HCT116 (cell line): ENCODE measurements at regions not wholly inside any gene's neighbourhood (a gene's known extent, or its start where the extent isn't known, plus 50 kb on each side); places are given as distances from the start of the nearest gene placed in this dataset.

Experiments used
- CEBPB ChIP-seq: IDR thresholded peaks from 2 replicates; pipeline ENCODE4 v1.6.1; 2012; ENCODE audit warnings: low read depth
- CTCF ChIP-seq, 3 experiments: fragments of 200-600 bp in 1 of 3; sonication (generic) in 1 of 3; IDR thresholded peaks in 2 of 3; conservative IDR thresholded peaks in 1 of 3; 2 replicates each; pipeline ENCODE4 v1.5.1; 2012 to 2017; ENCODE audit warnings: low read depth in 2 of 3, low read length in 2 of 3, antibody characterized with exemption in 1 of 3, borderline replicate concordance in 1 of 3, control low read depth in 1 of 3, mild to moderate bottlenecking in 1 of 3, mixed read lengths in 1 of 3, mixed run types in 1 of 3, moderate library complexity in 1 of 3; ENCODE audit not compliant: insufficient read depth in 1 of 3
- ELF1 ChIP-seq: IDR thresholded peaks from 2 replicates; pipeline ENCODE4 v1.6.1; 2012; ENCODE audit warnings: low read depth, borderline replicate concordance
- EZH2 ChIP-seq: fragments of 200-600 bp; sonication (generic); IDR thresholded peaks from 2 replicates; pipeline ENCODE4 v1.6.1; 2017; ENCODE audit warnings: antibody characterized with exemption, mixed run types
- EZH2phosphoT487 ChIP-seq: fragments of 200-600 bp; IDR thresholded peaks from 2 replicates; pipeline ENCODE4 v1.6.1; 2018; ENCODE audit warnings: antibody characterized with exemption, borderline replicate concordance
- JUND ChIP-seq: IDR thresholded peaks from 2 replicates; pipeline ENCODE4 v1.6.1; 2012
- MAX ChIP-seq: IDR thresholded peaks from 2 replicates; pipeline ENCODE4 v1.6.1; 2012
- POLR2A ChIP-seq: IDR thresholded peaks from 2 replicates; pipeline ENCODE4 v1.7.0; 2011; ENCODE audit warnings: borderline replicate concordance; ENCODE audit not compliant: insufficient read depth, insufficient read length; ENCODE audit errors: extremely low read depth
- POLR2AphosphoS5 ChIP-seq: IDR thresholded peaks from 2 replicates; pipeline ENCODE4 v1.6.1; 2011; ENCODE audit warnings: mild to moderate bottlenecking, low read depth, low read length, moderate library complexity
- RAD21 ChIP-seq: IDR thresholded peaks from 2 replicates; pipeline ENCODE4 v1.6.1; 2012; ENCODE audit warnings: low read depth, mild to moderate bottlenecking
- REST ChIP-seq: IDR thresholded peaks from 2 replicates; pipeline ENCODE4 v1.6.1; 2012; ENCODE audit warnings: low read depth
- SRF ChIP-seq: IDR thresholded peaks from 2 replicates; pipeline ENCODE4 v1.6.1; 2012; ENCODE audit warnings: low read depth
- TCF7L2 ChIP-seq: IDR thresholded peaks from 2 replicates; pipeline ENCODE4 v1.7.0; 2011; ENCODE audit warnings: borderline replicate concordance, inconsistent platforms; ENCODE audit not compliant: insufficient read depth, insufficient read length; ENCODE audit errors: extremely low read depth
- YY1 ChIP-seq: IDR thresholded peaks from 2 replicates; pipeline ENCODE4 v1.6.1; 2011; ENCODE audit warnings: low read length, low read depth, moderate library complexity, mild to moderate bottlenecking; ENCODE audit not compliant: insufficient replicate concordance; ENCODE audit errors: extremely low read depth

GRCh38 chr2:129762386-129763189, 216.9 kb upstream of the RAB6C start:
- TF ChIP-seq CTCF (IDR thresholded peaks at IDR 0.05 in 2 of 3, conservative IDR thresholded peaks at IDR 0.05 in 1 of 3; ENCODE audit: borderline replicate concordance in 1 of 3, insufficient read depth in 1 of 3, low read depth in 2 of 3, low read length in 2 of 3) (no peak), POLR2A (no peak), SRF (no peak), ELF1 (no peak), POLR2AphosphoS5 (no peak), TCF7L2 (no peak), MAX (no peak), EZH2 (no peak), RAD21 (no peak), EZH2phosphoT487 (no peak), REST (no peak), CEBPB (no peak), JUND (no peak), YY1 (no peak)
